ENCODE measurements at regions not wholly inside any gene's neighbourhood (a gene's known extent, or its start where the extent isn't known, plus 50 kb on each side); places are given as distances from the start of the nearest gene placed in this dataset.

GRCh38 chr15:45773149-45773548, 138.3 kb downstream of the SQOR start:
- TF ChIP-seq POLR2A (IDR thresholded peaks at IDR 0.05) (no peak), CTCF (IDR thresholded peaks at IDR 0.05) (no peak)

Measured in body of pancreas (tissue), 4 donors.